ENCODE measurements at regions not wholly inside any gene's neighbourhood (a gene's known extent, or its start where the extent isn't known, plus 50 kb on each side); places are given as distances from the start of the nearest gene placed in this dataset.

DNA sequence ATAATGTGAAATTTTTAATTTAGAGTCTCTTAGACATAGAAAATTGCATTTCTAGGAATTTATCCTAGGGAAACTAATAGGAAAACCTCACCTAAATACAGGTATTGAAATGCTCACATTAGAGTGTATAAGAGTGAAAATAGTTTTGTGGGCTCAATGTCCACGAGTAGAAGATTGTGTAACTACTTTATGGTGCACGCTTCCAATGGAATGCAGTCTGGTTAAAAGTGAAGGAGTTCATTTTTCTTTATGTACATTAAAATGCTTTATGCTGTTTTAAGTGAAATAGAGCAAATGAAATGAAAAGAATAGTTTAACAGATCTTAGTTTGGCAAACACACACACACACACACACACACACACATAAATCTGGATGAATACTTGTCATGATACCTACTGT, 278.2 kb downstream of the USP25 start:
- no peak for DNase-seq
- intact Hi-C loops (cut with DNase I), result no loop called here

DNA sequence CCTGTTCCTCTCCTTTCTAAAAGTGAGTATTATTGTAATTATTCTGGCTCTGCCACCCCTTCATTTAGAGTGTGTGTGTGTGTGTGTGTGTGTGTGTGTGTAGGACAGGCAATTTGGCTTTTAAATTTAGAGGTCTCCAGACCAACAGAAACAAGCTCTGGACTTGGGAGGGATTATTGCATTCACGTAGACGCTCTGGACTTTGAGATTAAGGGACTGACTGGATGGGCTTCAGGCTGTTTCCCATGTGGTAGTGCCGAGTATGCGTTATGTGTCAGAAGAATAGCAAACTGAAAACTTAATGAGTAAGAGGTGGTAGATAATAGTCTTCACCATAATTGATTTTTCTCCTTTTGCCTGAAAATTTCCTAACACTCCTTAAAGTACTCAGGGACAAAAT, 281.9 kb downstream of the USP25 start:
- no peak for DNase-seq
- intact Hi-C loops (cut with DNase I), result no loop called here

DNA sequence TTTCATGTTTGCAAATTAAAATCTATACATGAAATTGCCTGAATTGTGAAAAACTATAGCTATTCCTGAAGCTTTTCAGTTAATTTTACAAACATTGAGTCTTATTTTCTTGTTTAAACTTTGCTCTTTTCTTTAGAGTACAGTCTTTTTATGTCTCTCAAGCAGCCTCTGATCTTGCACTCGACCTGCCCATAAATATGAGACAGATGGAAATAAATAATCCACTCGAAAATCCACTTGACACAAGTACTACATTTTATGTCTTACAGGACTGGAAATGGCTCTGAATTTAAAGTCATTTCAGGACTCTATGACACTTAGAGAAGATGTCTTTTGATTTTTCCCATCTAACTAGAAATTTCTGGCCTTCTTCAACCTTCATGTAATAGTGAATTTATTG, 283.8 kb downstream of the USP25 start:
- DNase-seq, result no peak
- intact Hi-C loops (cut with DNase I), result no loop called here

DNA sequence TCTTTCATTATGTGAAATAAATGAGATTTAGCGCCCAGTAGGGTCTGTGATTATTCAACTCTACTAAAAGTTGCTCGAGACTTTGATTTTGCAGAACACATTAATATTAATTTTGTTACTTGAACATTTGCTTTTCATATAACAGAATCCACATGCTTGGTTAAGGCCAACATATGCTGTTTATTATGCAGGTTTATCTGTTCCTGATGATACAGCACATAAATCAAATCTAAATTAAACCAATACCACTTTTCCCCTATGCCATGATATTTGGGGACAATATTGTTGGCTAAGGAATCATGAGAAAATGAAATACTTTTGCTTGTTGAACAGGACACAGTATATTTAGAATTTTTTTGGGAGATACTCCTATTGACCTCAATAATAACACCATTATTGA, 291.1 kb downstream of the USP25 start:
- DNase-seq, result no peak
- intact Hi-C loops (cut with DNase I), result no loop called here

DNA sequence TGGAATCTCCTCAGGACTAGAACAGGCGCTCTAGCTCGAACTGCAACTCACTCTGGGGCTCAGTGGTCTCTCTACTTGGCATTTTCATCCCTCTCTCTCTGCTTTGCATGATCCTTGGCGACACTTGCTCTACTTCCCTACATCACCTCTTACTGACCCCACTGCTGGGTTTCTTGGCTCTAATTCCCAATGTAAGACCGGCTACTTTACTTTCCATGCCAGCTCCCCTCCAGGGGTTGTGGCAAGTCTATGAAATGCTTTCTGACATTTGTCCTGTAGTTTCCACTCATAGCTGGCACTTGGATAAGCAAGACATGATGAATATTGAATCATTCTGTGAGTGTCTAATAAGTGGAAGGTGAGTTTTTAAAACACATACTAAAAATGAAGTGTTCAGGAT, 292.3 kb downstream of the USP25 start:
- intact Hi-C loops (cut with DNase I), result no loop called here
- no peak for DNase-seq

DNA sequence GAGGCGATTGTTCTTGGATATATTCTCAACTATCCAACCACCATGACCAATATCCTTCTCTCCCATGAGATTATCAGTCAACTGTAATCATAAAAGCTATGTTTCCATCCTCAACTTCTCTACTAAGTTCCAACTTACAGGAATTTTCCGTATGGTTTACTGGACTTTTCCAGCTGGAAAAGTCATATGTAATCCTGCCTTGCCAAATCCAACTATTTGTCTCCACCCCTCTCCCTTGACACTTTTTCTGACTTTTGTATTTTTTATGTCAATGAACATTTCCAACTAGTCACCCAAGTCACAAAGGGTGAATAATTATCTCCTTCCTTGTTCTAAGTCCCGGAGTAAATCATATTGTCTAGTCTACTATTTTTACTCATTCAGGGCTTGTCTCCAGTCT, 293.1 kb downstream of the USP25 start:
- no peak for DNase-seq
- intact Hi-C loops (cut with DNase I), result no loop called here

DNA sequence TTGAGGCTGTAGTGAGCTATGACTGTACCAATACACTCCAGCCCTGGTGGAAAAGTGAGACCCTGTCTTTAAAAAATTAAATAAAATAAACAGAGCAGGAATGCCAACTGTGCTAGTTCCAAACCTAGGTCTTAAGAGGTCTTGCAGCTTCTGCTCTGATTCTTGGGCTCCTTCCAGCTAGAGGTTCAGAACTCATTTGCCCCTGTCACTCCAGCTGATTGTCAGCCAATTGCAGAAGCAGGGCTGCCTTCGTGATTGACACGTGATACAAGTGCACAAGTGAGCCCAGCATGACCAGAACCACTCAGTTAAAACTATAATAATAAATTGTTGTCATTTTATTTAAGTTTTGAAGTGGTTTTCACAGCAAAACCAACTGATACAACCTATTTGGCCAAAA, 298.4 kb downstream of the USP25 start:
- intact Hi-C loops (cut with DNase I), result no loop called here
- DNase-seq, result no peak

DNA sequence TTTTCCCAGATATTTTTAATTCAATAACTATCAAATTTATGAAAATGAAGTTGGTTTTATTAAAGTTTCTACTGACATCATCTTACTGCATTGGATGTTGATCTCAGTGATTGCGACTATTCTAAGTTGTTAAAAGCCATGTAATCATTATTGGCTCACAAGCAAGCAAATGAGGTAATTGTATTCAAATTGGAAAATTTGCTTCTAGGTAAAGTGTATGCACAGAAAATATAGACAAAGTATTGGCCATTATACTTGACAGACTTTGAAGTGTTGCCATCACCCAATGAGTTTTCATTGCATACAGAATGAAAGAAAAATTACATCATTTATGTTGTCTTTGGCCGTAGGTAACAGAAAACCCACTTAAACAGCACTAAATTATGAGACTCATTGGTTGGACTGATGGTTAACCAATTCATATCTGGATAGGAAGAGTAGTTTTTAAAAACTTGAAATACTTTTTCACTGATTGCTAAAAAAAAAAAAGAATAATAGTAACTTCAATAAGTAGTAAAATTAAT, 299.2 kb downstream of the USP25 start:
- no peak for DNase-seq
- intact Hi-C loops (cut with DNase I), result no loop called here

DNA sequence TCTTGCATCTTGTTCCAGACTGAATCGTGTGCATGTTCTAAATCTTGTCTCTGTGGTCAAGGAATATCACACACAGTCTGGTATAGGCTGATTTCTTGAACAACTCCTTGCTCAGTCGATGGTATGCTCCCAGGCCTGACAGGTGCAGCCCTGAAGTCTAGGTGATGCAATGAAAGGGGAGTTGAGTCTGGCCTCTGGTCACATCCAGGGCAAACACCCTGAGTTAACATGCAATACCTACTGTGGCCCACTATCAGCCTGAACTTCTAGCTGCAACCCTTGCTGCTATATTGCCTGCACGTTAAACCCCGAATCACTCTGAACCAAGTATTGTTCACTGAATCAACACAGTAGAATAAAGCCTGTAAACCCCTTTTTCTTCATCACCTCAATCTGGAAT, 303.4 kb downstream of the USP25 start:
- no peak for DNase-seq
- intact Hi-C loops (cut with DNase I), result no loop called here

DNA sequence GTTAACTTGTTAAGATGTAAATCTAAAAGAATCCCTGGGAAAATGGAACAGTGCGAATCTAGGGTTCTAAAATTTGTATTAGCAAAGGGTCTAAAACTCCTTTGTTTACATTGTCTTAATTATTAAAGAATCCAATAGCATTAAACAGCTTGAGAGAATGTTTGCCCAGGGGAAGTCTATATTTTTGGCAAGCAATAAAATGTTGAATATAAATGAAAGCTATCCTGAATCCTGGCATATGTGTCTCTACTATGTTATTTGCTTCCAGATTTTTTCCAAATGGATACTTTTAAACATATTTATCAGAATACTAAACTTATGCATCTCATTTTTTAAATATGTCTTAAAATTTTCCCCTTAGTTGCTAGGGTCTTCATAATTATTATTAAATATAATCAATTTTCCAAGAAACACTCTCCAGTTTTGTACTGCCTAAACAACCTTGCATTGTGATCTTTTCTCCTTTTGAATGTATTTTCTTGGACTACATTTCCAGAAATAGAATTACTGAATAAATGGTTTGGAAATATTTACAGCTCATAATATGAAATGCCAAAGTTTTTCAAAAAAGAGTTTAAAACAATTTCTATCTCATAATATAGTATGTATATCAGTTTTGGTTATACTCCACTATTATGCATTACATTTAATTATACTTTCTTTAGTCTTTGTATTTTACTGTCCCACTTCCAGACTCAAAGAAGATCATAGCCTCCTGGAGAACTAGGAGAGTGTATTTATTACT, 304.8 kb downstream of the USP25 start:
- no peak for DNase-seq
- intact Hi-C loops (cut with DNase I), result no loop called here

DNA sequence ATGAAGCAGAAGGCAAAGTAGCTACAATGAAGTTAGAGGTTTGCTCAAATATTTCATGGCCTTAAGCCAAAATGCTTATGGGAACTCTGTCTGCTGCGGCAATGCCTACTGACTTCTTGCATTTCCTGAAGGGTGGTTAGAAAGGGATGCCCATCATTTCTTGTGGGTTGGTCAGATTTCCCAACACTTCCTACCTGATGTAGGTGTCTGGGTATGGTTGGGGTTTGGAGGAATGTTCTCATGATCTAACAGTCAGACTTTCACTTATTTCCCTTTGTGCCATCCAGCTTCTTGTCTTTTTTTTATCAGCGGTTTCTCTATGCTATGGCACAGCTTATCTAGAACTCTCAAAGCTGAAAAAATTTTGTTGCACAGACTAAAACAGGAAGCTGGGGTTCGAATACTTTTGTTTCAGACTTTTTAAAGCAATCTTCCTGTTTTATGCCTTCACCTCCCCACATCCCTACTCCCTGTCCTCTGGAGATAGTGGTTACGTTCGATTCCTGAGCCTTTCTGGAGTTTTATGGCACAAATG, 307.7 kb downstream of the USP25 start:
- intact Hi-C loops (cut with DNase I), result no loop called here
- DNase-seq, result no peak

DNA sequence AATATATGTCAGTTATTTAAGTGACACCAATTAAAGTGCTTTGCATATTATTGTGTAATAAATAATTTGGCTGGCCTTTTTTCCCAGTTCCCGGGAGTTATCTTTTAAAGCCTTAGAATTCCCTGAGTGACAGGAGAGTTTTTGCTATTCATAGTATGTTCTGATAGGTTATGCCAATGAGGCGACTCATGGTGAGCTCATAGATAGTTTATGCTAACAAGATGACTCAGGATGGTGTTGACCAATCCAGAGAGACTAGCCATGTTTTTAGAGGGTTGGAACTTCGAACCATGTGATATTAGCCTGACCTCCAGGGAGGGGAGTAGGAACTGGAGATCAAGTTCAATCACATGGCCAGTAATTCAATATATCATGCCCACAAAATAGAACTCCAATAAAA, 310.8 kb downstream of the USP25 start:
- DNase-seq, result no peak
- intact Hi-C loops (cut with DNase I), result no loop called here

DNA sequence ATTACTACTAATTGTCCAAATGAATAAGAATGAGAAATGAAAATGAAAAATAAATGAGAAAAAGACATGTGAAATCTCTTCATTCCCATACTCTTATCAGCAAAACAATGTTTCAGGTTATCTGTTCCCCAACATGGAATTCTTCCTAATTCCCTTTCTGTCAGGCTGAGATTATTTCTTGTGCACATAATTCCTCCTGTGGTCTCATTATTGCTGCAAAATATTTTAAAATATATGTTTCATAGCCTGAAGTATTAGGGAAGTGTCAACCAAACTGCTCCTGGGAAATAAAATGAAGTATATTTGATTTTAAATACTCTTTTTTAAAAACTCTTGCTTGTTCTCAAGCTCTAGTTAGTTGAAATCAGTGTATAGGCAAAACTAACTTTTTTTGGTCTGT, 314.9 kb downstream of the USP25 start:
- DNase-seq, result no peak
- intact Hi-C loops (cut with DNase I), result no loop called here

DNA sequence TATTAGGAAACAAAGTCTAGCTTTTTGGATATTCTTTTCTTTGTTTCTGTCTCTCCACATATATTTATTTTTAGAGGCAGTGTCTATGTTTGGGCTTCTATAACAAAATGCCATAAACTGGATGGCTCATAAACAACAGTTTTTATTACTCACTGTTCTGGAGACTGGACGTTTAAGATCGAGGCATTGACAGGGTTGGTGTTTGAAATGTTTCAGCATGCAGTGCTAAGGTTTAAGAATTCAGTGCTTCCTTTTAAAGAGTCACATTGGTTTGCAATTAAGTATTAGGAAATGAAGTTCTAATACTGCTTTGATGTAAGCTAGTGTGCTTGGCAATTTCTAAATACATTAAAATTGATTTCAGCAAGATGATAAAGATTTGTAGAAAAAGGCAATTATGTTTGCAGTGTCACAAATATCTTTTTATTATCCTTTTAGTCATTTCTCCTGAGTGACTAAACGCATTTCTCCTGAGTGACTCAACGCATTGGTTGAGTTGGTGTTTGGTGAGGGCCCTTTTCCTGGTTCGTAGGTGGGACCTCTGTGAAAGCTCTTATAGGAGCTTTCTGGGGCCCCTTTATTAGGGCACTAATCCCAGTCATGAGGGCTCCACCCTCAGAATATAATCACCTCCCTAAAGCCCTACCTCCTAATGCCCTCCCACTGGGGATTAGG, 317.0 kb downstream of the USP25 start:
- DNase-seq, result no peak
- intact Hi-C loops (cut with DNase I), result no loop called here

DNA sequence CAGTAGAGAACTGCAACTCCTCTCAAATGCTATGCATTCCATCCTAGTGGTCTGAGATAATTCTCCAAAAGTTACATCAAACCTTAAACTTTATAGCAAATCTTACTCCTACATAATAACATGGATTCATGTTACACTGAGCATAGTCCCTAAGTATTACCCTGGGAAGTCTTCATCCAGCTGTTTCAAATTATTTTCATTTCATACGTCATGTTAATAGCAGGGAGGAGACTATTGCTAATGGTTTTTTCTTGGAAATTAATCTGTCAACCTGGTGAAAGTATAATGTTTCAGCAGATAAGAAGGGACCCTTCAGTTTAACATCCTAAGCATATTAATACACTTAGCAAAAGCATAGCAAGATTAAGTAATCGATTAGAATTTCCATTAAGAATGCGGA, 318.1 kb downstream of the USP25 start:
- intact Hi-C loops (cut with DNase I), result no loop called here
- no peak for DNase-seq

DNA sequence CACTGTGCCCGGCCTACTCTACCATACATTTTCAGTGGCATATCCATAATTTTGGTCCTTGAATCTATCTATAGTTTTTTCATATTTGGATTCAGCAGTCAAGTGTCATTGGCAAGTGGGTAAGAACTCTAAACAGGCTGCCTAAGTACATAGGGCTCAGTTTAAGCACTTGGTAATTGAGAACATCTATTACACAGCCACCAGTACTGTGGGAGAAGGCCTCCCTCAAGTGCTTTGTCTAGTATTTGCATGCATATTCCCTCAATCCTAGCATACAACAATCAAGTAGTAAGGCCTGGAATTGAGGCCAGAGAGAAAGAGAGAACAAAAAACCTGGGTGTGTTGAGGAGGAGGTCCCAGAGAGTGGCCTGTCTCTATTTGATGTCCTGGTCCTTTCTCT, 325.2 kb downstream of the USP25 start:
- no peak for DNase-seq
- intact Hi-C loops (cut with DNase I), result no loop called here

DNA sequence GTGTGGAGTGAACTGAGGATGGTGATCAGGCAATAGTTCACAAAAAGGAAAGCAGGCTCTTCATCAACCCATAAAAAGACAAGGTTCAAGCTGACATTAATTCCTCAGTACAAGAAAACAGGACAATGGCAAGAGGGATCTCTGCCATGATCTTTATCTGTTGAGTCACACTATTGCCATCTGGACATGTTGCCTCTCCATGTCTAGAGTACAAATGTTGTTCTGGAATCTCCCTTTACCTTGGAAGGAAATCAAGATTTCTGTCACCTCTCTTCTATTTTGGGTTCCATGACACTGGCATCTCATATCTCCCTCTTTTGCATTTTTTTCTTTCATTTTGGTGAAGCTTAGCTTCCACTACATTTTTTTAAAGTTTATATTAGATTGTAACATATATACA, 329.1 kb downstream of the USP25 start:
- intact Hi-C loops (cut with DNase I), result no loop called here
- no peak for DNase-seq

DNA sequence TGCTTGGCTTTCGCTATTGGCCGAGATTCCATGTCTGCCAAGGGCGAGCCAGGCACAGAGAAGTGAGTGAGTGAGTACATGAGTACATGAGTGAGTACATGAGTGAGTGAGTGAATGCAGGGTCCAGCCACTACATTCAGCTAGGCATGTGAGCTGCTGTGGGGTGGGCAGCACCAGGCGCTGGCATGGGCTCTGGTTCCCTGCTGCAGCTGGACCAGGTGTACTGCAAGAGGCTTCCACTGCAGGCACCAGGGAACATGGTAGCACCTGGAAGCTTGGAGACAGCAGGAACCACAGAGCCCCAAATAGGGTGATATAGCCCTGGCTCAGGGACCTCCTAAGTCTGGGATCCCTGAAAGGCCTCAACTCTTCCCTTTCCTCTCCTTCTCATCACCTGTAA, 330.2 kb downstream of the USP25 start:
- no peak for DNase-seq
- intact Hi-C loops (cut with DNase I), result no loop called here

DNA sequence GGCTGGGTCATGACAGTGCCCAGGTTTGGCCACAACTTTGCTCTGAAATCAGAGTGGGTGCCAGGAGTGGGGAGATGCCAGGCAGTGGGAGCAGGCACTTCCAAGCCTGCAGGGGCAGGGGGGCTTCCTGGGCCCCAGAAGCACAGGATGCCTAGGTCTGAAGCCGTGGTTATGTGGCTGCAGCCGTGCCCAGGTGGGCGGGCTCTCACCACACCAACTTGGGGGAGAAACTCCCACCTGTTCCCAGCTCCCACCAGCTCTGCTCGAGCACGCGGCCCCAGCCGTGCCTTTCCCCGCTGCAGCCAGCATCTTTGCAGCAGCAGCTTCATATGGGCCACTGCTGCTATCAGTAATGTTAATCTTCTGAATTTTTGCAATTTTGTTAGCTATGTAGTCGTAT, 331.4 kb downstream of the USP25 start:
- DNase-seq, result peak in 2 of 10 donors; percentile 59 to 72
- intact Hi-C loops (cut with DNase I), result no loop called here

DNA sequence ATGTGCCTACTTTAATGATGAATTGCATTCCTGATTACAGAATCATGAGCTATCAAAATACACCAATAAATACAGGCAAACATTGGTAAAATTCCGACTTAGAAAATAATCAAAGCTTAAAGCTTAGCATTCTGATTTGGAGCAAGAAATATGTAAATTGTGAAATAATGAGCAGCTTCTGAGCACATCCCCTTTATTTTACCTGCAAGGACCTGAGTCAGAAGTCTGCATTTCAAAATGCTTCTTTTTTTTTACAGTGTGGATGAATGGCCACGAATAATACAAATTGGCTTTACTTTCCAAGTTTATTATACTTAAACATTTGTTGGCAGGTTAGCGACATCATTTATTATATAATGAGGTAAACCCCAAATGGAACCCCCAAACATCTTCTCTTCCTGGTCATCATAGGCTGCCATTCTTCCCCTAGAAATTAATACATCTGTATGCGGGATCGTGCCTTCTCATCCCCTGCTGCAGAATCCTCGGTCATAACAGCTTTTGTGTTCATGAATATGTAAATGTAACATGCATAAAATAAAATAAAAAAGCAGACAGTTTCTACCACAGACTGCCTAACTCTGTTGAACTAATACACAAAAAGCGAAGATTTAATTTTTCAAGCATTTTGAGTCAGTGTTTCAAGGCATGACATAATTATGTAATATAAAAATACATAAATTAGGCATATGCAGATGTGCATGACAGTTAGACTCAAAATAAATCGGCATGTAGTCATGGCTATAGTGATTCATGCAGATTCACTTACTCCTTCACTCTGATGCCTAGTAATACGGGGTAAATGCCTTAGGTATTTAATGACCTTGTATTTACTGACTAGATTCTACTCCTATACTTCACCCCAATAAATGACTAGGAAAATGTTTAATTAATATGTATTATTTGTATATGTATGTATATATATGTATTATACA, 339.7 kb downstream of the USP25 start:
- intact Hi-C loops (cut with DNase I), result loop anchor here (5.0 kb wide), 3 partner anchors 67 to 353 kb away; no protein-coding TSS in a partner anchor
- DNase-seq, result no peak

DNA sequence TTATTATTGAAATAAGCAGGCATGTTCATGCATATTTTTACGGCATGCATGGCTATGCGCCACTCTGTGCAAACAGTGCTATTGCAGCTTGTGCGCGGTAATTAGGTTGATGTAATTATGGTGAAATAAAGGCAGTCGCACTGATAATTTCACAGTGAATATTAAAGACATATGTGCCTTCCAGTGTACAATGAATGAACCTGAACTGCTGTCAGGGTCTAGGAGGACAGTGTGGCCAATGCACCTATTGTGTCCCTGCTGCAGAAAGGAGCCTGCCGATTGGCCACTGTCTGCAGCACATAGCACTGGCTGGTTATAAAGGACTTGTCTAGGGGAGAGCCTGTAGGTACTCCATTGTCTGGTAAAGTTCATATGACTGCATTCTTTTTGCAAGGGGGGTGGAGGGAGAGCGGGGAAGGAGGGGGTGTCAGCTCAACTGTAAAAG, 340.4 kb downstream of the USP25 start:
- intact Hi-C loops (cut with DNase I), result loop anchor here (5.0 kb wide), 3 partner anchors 68 to 352 kb away; no protein-coding TSS in a partner anchor
- DNase-seq, result peak in 9 of 10 donors; percentile 40 to 94 (median 64)

All from posterior cingulate gyrus (tissue), 11 donors.